Fibroblast of villous mesenchyme (primary cell): ENCODE measurements at regions not wholly inside any gene's neighbourhood (a gene's known extent, or its start where the extent isn't known, plus 50 kb on each side); places are given as distances from the start of the nearest gene placed in this dataset.

Experiments
- DNase-seq: peaks from one replicate; pipeline ENCODE4 v3.0.0-alpha.2; 2010; ENCODE audit warnings: low read depth
- H3K4me3 ChIP-seq: 2 replicates; pipeline ENCODE4 v1.5.1; 2011; ENCODE audit warnings: low read depth, mild to moderate bottlenecking, low read length
- TF ChIP-seq, protein P1 (sequence below): IDR thresholded peaks from 2 replicates; pipeline ENCODE4 v1.5.1; 2012; ENCODE audit warnings: low read depth, mild to moderate bottlenecking, low read length; ENCODE audit not compliant: insufficient read depth

GRCh38 chr15:47289656-47290055, 427.6 kb upstream of the SEMA6D start:
- TF ChIP-seq, protein P1, sequence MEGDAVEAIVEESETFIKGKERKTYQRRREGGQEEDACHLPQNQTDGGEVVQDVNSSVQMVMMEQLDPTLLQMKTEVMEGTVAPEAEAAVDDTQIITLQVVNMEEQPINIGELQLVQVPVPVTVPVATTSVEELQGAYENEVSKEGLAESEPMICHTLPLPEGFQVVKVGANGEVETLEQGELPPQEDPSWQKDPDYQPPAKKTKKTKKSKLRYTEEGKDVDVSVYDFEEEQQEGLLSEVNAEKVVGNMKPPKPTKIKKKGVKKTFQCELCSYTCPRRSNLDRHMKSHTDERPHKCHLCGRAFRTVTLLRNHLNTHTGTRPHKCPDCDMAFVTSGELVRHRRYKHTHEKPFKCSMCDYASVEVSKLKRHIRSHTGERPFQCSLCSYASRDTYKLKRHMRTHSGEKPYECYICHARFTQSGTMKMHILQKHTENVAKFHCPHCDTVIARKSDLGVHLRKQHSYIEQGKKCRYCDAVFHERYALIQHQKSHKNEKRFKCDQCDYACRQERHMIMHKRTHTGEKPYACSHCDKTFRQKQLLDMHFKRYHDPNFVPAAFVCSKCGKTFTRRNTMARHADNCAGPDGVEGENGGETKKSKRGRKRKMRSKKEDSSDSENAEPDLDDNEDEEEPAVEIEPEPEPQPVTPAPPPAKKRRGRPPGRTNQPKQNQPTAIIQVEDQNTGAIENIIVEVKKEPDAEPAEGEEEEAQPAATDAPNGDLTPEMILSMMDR, result no peak
- no peak overlapping the region for H3K4me3 ChIP-seq
- DNase-seq, result no peak

DNA sequence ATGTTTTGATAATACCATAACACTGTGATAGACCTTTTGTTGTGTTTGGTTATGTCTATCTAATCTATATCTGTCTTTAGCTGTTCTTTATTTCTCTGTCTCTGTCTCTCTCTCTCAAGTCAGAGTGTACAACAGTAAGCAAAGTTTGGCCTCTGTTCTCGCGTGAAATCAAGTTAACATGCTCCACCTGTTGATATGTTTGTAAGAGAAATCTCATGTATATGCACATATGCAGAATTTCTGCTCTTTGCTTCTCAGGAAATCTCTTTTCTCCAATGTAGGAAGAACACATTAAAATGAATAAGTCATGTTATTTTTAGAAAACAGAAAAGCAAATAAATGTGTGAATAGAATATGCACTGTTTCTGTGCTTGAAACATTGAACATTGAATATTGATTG, 425.5 kb upstream of the SEMA6D start:
- TF ChIP-seq, protein P1, result no peak
- no peak for DNase-seq
- H3K4me3 ChIP-seq, result no peak overlapping the region

- TF ChIP-seq, protein P1, result no peak
- no peak for DNase-seq
- no peak overlapping the region for H3K4me3 ChIP-seq
These were observed 424.6 kb upstream of the SEMA6D start for GRCh38 chr15:47292638-47293190.

GRCh38 chr15:47293466-47294162, 423.7 kb upstream of the SEMA6D start:
- H3K4me3 ChIP-seq, result no peak overlapping the region
- peak; percentile 90 for DNase-seq
- TF ChIP-seq, protein P1, result no peak

DNA sequence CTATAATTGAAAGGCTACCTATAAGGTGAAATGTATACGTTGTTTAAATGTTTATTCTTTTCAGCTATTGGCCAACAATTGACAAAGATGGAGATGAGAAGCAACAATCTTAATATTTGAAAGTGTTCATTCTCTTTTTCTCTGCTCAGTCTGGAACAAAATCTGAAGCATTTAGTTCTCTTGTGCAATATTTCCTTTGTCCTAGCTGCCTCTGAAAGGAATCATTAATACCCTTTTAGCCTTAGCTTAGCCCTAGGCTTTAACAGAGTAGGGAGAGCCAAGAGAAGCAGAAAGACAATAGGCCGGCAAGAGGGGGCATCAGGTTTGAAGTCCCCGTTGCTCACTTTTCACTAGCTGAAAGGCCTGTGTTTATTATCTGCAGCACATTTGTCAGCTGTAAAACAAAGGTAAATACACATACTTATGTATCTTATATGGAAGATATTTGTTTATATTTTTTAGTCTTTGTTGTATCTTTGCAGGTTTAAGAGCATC, 422.5 kb upstream of the SEMA6D start:
- DNase-seq, result no peak
- TF ChIP-seq, protein P1, result no peak
- no peak overlapping the region for H3K4me3 ChIP-seq

DNA sequence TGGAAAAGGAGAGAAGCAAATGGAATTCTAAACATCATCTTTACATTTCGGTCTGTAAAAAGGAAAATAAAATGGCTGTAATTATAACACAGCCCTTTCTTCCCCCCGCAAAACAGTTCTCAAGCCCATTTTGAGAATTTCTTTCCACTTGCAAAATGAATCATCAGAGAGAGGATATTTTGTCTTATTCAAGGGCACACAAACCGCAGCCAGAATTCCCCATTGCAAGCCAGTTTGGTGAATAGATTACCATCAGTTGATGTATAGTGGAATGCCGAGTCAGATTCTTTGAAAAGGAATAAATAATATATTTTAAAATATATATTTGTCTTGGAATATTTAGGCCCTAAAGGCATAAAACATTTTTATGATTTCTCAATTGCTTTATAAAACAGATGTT, 420.4 kb upstream of the SEMA6D start:
- TF ChIP-seq, protein P1, result no peak
- no peak for DNase-seq
- no peak overlapping the region for H3K4me3 ChIP-seq
